GM23338 (cell line): ENCODE measurements at regions not wholly inside any gene's neighbourhood (a gene's known extent, or its start where the extent isn't known, plus 50 kb on each side); places are given as distances from the start of the nearest gene placed in this dataset.

Experiments used
- ATAC-seq: fragments of 200-7000 bp; cut with Tn5 transposase; 3 replicates; pipeline ENCODE4 v1.9.1; 2020
- DNase-seq: peaks from one replicate; pipeline ENCODE4 v3.0.0-alpha.2; 2015; ENCODE audit warnings: low spot score
- H2AFZ ChIP-seq: fragments of 200-600 bp; sonication (generic); 2 replicates; pipeline ENCODE4 v1.8.0; 2016; ENCODE audit warnings: antibody characterized with exemption, mild to moderate bottlenecking, moderate library complexity
- H3F3A ChIP-seq: fragments of 200-600 bp; sonication (generic); replicated peaks from 2 replicates; pipeline ENCODE4 v1.8.0; 2017; ENCODE audit warnings: antibody characterized with exemption, mixed run types, low read depth
- H3K27ac ChIP-seq: fragments of 200-600 bp; sonication (generic); 2 replicates; pipeline ENCODE4 v1.6.1; 2016; ENCODE audit warnings: low read depth
- H3K27me3 ChIP-seq: fragments of 200-600 bp; sonication (generic); 2 replicates; pipeline ENCODE4 v1.8.0; 2016; ENCODE audit warnings: mild to moderate bottlenecking, mixed run types, moderate library complexity; ENCODE audit not compliant: insufficient read depth
- H3K36me3 ChIP-seq: fragments of 200-600 bp; sonication (generic); 2 replicates; pipeline ENCODE4 v1.8.0; 2016; ENCODE audit warnings: mild to moderate bottlenecking; ENCODE audit not compliant: insufficient read depth
- H3K4me1 ChIP-seq: fragments of 200-600 bp; sonication (generic); 2 replicates; pipeline ENCODE4 v1.8.0; 2016; ENCODE audit warnings: mild to moderate bottlenecking, moderate library complexity; ENCODE audit not compliant: insufficient read depth
- H3K4me2 ChIP-seq: fragments of 200-600 bp; sonication (generic); 2 replicates; pipeline ENCODE4 v1.7.1; 2017; ENCODE audit warnings: mixed run types
- H3K4me3 ChIP-seq: fragments of 200-600 bp; sonication (generic); 2 replicates; pipeline ENCODE4 v1.6.1; 2016; ENCODE audit warnings: mixed run types
- H3K79me2 ChIP-seq: fragments of 200-600 bp; sonication (generic); replicated peaks from 2 replicates; pipeline ENCODE4 v1.8.0; 2017; ENCODE audit warnings: mild to moderate bottlenecking; ENCODE audit not compliant: insufficient read depth
- H3K9me2 ChIP-seq: fragments of 200-600 bp; sonication (generic); 2 replicates; pipeline ENCODE4 v1.8.0; 2017; ENCODE audit not compliant: insufficient read depth
- H4K20me1 ChIP-seq: fragments of 200-600 bp; sonication (generic); replicated peaks from 2 replicates; pipeline ENCODE4 v1.8.0; 2017; ENCODE audit warnings: mild to moderate bottlenecking; ENCODE audit not compliant: insufficient read depth
- H3K27ac Mint-ChIP-seq: 2 replicates; pipeline ENCODE4 v1.8.0; 2020; ENCODE audit warnings: inconsistent platforms, mild to moderate bottlenecking, moderate library complexity, mixed read lengths
- H3K27me3 Mint-ChIP-seq: 3 replicates; pipeline ENCODE4 v1.8.0; 2022; ENCODE audit warnings: low read depth, mild to moderate bottlenecking, moderate library complexity, mixed read lengths, inconsistent platforms; ENCODE audit not compliant: insufficient read depth, poor library complexity
- H3K36me3 Mint-ChIP-seq: 3 replicates; pipeline ENCODE4 v1.8.0; 2021; ENCODE audit warnings: low read depth, mild to moderate bottlenecking, inconsistent platforms, moderate library complexity, mixed read lengths
- H3K4me1 Mint-ChIP-seq: 3 replicates; pipeline ENCODE4 v1.8.0; 2020; ENCODE audit warnings: mild to moderate bottlenecking, inconsistent platforms, mixed read lengths
- H3K4me3 Mint-ChIP-seq: 3 replicates; pipeline ENCODE4 v1.8.0; 2021; ENCODE audit warnings: moderate library complexity, mild to moderate bottlenecking, inconsistent platforms, mixed read lengths
- H3K9me3 Mint-ChIP-seq: 3 replicates; pipeline ENCODE4 v1.8.0; 2020; ENCODE audit warnings: moderate library complexity, mild to moderate bottlenecking, inconsistent platforms, mixed read lengths
- CREB1 ChIP-seq: fragments of 250-450 bp; sonication (Bioruptor Pico); IDR thresholded peaks from 2 replicates; pipeline ENCODE4 v1.5.0; 2020; ENCODE audit warnings: low read depth, mild to moderate bottlenecking, moderate library complexity
- ETS1 ChIP-seq: IDR thresholded peaks from 2 replicates; pipeline ENCODE4 v1.6.1; 2016; ENCODE audit warnings: antibody characterized with exemption
- EZH2 ChIP-seq: fragments of 200-600 bp; sonication (generic); IDR thresholded peaks from one replicate; pipeline ENCODE4 v1.8.0; 2017; ENCODE audit warnings: antibody characterized with exemption, mild to moderate bottlenecking, low read depth; ENCODE audit not compliant: unreplicated experiment
- EZH2phosphoT487 ChIP-seq: fragments of 200-600 bp; sonication (generic); IDR thresholded peaks from one replicate; pipeline ENCODE4 v1.8.1; 2018; ENCODE audit warnings: antibody characterized with exemption; ENCODE audit not compliant: unreplicated experiment
- JUNB ChIP-seq: IDR thresholded peaks from one replicate; pipeline ENCODE4 v1.6.1; 2016; ENCODE audit warnings: antibody characterized with exemption; ENCODE audit not compliant: unreplicated experiment
- NANOG ChIP-seq: IDR thresholded peaks from 2 replicates; pipeline ENCODE4 v1.6.1; 2016; ENCODE audit warnings: antibody characterized with exemption, borderline replicate concordance
- POLR2AphosphoS5 ChIP-seq: IDR thresholded peaks from 2 replicates; pipeline ENCODE4 v1.6.1; 2016; ENCODE audit warnings: antibody characterized with exemption, low read depth
- STAT1 ChIP-seq: IDR thresholded peaks from one replicate; pipeline ENCODE4 v1.6.1; 2016; ENCODE audit warnings: antibody characterized with exemption; ENCODE audit not compliant: unreplicated experiment
- ZNF114 ChIP-seq: fragments of 250-450 bp; sonication (Bioruptor Pico); IDR thresholded peaks from 2 replicates; pipeline ENCODE4 v1.5.0; 2020; ENCODE audit warnings: mild to moderate bottlenecking, moderate library complexity
- ZNF331 ChIP-seq: fragments of 250-450 bp; sonication (Bioruptor Pico); IDR thresholded peaks from 2 replicates; pipeline ENCODE4 v1.5.0; 2020; ENCODE audit warnings: low read depth, mild to moderate bottlenecking, moderate library complexity
- ZNF462 ChIP-seq: fragments of 250-450 bp; sonication (Bioruptor Pico); IDR thresholded peaks from 2 replicates; pipeline ENCODE4 v1.5.0; 2020; ENCODE audit warnings: mild to moderate bottlenecking, moderate library complexity
- TF ChIP-seq, protein P1 (sequence below): IDR thresholded peaks from one replicate; pipeline ENCODE4 v1.6.1; 2018; ENCODE audit warnings: antibody characterized with exemption; ENCODE audit not compliant: unreplicated experiment
- TF ChIP-seq, protein P2 (sequence below), 2 experiments: fragments of 200-600 bp in 1 of 2; sonication (generic) in 1 of 2; conservative IDR thresholded peaks; 2 replicates each; pipeline versions ENCODE4 v1.5.1 to v1.6.1; 2016 to 2017; ENCODE audit warnings: antibody characterized with exemption in 2 of 2, low read depth in 2 of 2, mild to moderate bottlenecking in 2 of 2, moderate library complexity in 1 of 2

DNA sequence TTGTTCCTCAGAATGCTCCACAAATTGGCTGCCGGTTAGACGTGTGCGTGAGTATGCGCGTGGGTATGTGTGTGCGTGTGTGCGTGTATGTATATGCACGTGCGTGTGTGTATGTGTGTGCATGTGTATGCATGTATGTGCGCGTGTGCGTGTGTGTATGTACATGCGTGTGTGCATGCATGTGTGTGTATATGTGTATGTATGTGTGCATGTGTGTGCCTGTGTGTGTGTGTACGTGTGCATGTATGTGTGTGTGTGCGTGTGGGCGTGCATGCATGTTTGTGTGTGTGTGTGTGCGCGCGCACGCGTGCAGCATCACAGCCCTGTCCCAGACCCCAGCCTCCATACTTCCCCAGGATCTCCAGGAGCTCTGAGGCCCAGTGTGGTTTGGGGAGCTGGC, 183.1 kb upstream of the IER5L start:
- no peaks in the 10 kb centered on the region for H4K20me1 ChIP-seq
- no peak overlapping the region for H3K4me3 ChIP-seq
- DNase-seq (no peak), ATAC-seq (no peak)
- Mint-ChIP-seq H3K27ac (no peak overlapping the region), H3K4me1 (peaks cover 19% of the 10 kb centered on the region), H3K27me3 (peaks cover 16% of the 10 kb centered on the region), H3K9me3 (0 out of 3 replicates have a peak, but pooled peaks cover under 1% of the 10 kb centered on the region), H3K36me3 (no peaks in the 10 kb centered on the region), H3K4me3 (no peak overlapping the region; the same call in 2 of the 3 replicates)
- H3K4me1 ChIP-seq, result no peaks in the 10 kb centered on the region
- 0 out of 2 replicates have a peak, but pooled peaks cover 4% of the 10 kb centered on the region for H3F3A ChIP-seq
- H3K4me2 ChIP-seq, result no peak overlapping the region
- no peaks in the 10 kb centered on the region for H3K27me3 ChIP-seq
- TF ChIP-seq, protein P1, sequence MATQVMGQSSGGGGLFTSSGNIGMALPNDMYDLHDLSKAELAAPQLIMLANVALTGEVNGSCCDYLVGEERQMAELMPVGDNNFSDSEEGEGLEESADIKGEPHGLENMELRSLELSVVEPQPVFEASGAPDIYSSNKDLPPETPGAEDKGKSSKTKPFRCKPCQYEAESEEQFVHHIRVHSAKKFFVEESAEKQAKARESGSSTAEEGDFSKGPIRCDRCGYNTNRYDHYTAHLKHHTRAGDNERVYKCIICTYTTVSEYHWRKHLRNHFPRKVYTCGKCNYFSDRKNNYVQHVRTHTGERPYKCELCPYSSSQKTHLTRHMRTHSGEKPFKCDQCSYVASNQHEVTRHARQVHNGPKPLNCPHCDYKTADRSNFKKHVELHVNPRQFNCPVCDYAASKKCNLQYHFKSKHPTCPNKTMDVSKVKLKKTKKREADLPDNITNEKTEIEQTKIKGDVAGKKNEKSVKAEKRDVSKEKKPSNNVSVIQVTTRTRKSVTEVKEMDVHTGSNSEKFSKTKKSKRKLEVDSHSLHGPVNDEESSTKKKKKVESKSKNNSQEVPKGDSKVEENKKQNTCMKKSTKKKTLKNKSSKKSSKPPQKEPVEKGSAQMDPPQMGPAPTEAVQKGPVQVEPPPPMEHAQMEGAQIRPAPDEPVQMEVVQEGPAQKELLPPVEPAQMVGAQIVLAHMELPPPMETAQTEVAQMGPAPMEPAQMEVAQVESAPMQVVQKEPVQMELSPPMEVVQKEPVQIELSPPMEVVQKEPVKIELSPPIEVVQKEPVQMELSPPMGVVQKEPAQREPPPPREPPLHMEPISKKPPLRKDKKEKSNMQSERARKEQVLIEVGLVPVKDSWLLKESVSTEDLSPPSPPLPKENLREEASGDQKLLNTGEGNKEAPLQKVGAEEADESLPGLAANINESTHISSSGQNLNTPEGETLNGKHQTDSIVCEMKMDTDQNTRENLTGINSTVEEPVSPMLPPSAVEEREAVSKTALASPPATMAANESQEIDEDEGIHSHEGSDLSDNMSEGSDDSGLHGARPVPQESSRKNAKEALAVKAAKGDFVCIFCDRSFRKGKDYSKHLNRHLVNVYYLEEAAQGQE, result no peak
- TF ChIP-seq ZNF462 (CRISPR knock-in tag) (no peak), EZH2 (no peak), ZNF331 (CRISPR knock-in tag) (no peak), EZH2phosphoT487 (no peak), NANOG (no peak), JUNB (no peak), ZNF114 (CRISPR knock-in tag) (no peak), ETS1 (no peak), POLR2AphosphoS5 (no peak), STAT1 (no peak), CREB1 (CRISPR knock-in tag) (no peak)
- TF ChIP-seq, protein P2, sequence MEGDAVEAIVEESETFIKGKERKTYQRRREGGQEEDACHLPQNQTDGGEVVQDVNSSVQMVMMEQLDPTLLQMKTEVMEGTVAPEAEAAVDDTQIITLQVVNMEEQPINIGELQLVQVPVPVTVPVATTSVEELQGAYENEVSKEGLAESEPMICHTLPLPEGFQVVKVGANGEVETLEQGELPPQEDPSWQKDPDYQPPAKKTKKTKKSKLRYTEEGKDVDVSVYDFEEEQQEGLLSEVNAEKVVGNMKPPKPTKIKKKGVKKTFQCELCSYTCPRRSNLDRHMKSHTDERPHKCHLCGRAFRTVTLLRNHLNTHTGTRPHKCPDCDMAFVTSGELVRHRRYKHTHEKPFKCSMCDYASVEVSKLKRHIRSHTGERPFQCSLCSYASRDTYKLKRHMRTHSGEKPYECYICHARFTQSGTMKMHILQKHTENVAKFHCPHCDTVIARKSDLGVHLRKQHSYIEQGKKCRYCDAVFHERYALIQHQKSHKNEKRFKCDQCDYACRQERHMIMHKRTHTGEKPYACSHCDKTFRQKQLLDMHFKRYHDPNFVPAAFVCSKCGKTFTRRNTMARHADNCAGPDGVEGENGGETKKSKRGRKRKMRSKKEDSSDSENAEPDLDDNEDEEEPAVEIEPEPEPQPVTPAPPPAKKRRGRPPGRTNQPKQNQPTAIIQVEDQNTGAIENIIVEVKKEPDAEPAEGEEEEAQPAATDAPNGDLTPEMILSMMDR (conservative IDR thresholded peaks at IDR 0.05; ENCODE audit: low read depth in 2 of 2), result no peak
- H2AFZ ChIP-seq, result no peak overlapping the region
- no peaks in the 10 kb centered on the region for H3K36me3 ChIP-seq
- H3K27ac ChIP-seq, result no peak overlapping the region
- no peaks in the 10 kb centered on the region for H3K79me2 ChIP-seq
- no peaks in the 10 kb centered on the region for H3K9me2 ChIP-seq
